ENCODE measurements at regions not wholly inside any gene's neighbourhood (a gene's known extent, or its start where the extent isn't known, plus 50 kb on each side); places are given as distances from the start of the nearest gene placed in this dataset.

DNA sequence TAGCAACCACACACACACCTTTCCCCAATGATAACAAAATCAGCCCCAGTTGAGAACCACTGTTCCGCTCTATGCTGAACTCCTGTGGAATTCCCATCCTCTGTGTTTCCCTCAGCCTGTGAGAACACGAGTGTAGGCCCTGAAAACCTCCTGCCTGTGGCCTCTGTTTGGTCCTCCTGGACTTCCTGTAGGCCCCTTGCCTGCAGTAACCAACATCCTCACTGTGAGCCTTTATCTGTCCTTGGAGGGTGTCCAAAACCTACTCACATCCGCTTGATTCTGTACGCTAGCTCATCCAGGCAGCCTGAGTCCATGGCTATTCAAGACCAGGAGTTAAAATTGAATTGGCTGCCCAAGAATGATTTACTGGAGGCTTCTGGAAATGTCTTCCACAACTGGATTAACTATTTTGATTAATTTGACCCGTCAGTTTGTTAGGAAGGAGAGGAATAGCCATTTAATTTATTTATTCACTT is 149.8 kb downstream of the AKR1D1 start:
- Histone ChIP-seq H2BK120ac (ENCODE audit: low read depth, low read length) (no peak overlapping the region), H3K14ac (ENCODE audit: low read length in 2 of 2) (no peak overlapping the region), H3K27me3 (ENCODE audit: control insufficient read depth in 1 of 2, insufficient read depth in 1 of 2, low read length in 2 of 2) (no peaks in the 10 kb centered on the region), H3K79me1 (replicated peaks; ENCODE audit: low read length, poor library complexity, severe bottlenecking) (no peaks in the 10 kb centered on the region), H3K4me3 (ENCODE audit: insufficient read depth in 1 of 2, low read depth in 1 of 2, low read length in 2 of 2) (no peak overlapping the region), H2BK15ac (ENCODE audit: low read depth, poor library complexity, severe bottlenecking) (no peak overlapping the region), H3K9me3 (ENCODE audit: control insufficient read depth, low read length) (peaks cover 30% of the 10 kb centered on the region), H3K4me2 (ENCODE audit: low read length, poor library complexity, severe bottlenecking) (no peak overlapping the region), H2BK12ac (ENCODE audit: low read length in 2 of 2) (no peak overlapping the region), H2BK5ac (ENCODE audit: low read depth, low read length, poor library complexity, severe bottlenecking) (no peak overlapping the region), H3K4ac (ENCODE audit: low read depth in 1 of 2, low read length in 2 of 2) (no peak overlapping the region), H3K27ac (ENCODE audit: low read length, poor library complexity, severe bottlenecking) (no peak overlapping the region), H3K4me1 (ENCODE audit: control insufficient read depth, insufficient read depth, low read depth, low read length) (no peaks in the 10 kb centered on the region), H3K18ac (ENCODE audit: low read depth in 1 of 2, low read length in 2 of 2) (no peak overlapping the region), H2AFZ (ENCODE audit: low read depth, low read length) (no peak overlapping the region), H4K8ac (ENCODE audit: low read length) (no peak overlapping the region), H3K23ac (ENCODE audit: low read length in 2 of 2) (no peak overlapping the region), H3K36me3 (ENCODE audit: control insufficient read depth in 1 of 2, insufficient read depth in 2 of 2, low read depth in 1 of 2, low read length in 2 of 2) (no peaks in the 10 kb centered on the region), H4K91ac (ENCODE audit: low read length) (no peak overlapping the region), H3K9ac (ENCODE audit: low read length) (no peak overlapping the region), H2AK5ac (ENCODE audit: low read length, severe bottlenecking) (no peak overlapping the region)
- 73% methylated on average over 4 of the region's 5 CpGs for WGBS
- DNase-seq: peak; percentile 52

DNA sequence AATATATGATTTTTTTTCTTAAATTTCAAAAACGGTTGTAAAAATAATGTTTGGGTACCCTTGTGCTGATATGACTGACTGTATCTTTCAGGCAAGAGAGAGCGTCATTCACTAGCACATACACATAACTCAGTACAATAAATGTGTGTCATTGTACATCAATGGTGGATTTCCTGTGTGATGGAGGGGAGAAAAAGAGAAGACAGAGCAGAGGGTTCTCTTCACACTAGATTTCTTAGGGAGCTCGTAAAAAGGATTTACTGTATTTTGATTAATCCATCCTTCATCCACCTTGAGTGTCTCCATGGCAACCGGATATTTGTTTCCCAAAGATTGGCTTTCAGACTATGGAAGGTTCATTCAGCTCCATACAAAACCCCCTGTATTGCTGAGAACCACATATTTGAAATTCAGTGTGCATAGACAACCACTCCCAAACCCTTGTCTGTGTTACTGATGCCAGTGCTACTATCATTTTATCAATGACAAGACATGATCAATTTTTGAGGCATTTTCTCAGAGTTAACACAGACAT is 150.6 kb downstream of the AKR1D1 start:
- Histone ChIP-seq H4K8ac (ENCODE audit: low read length) (no peak overlapping the region), H3K23ac (ENCODE audit: low read length in 2 of 2) (no peak overlapping the region), H3K36me3 (ENCODE audit: control insufficient read depth in 1 of 2, insufficient read depth in 2 of 2, low read depth in 1 of 2, low read length in 2 of 2) (no peaks in the 10 kb centered on the region), H3K27me3 (ENCODE audit: control insufficient read depth in 1 of 2, insufficient read depth in 1 of 2, low read length in 2 of 2) (no peaks in the 10 kb centered on the region), H3K9ac (ENCODE audit: low read length) (no peak overlapping the region), H2BK5ac (ENCODE audit: low read depth, low read length, poor library complexity, severe bottlenecking) (no peak overlapping the region), H3K18ac (ENCODE audit: low read depth in 1 of 2, low read length in 2 of 2) (no peak overlapping the region), H3K4ac (ENCODE audit: low read depth in 1 of 2, low read length in 2 of 2) (no peak overlapping the region), H3K9me3 (ENCODE audit: control insufficient read depth, low read length) (peaks cover 24% of the 10 kb centered on the region), H3K4me1 (ENCODE audit: control insufficient read depth, insufficient read depth, low read depth, low read length) (no peaks in the 10 kb centered on the region), H2BK120ac (ENCODE audit: low read depth, low read length) (no peak overlapping the region), H2AK5ac (ENCODE audit: low read length, severe bottlenecking) (no peak overlapping the region), H4K91ac (ENCODE audit: low read length) (no peak overlapping the region), H2BK15ac (ENCODE audit: low read depth, poor library complexity, severe bottlenecking) (no peak overlapping the region), H2BK12ac (ENCODE audit: low read length in 2 of 2) (no peak overlapping the region), H2AFZ (ENCODE audit: low read depth, low read length) (no peak overlapping the region), H3K4me3 (ENCODE audit: insufficient read depth in 1 of 2, low read depth in 1 of 2, low read length in 2 of 2) (no peak overlapping the region), H3K14ac (ENCODE audit: low read length in 2 of 2) (no peak overlapping the region), H3K27ac (ENCODE audit: low read length, poor library complexity, severe bottlenecking) (no peak overlapping the region), H3K4me2 (ENCODE audit: low read length, poor library complexity, severe bottlenecking) (no peak overlapping the region), H3K79me1 (replicated peaks; ENCODE audit: low read length, poor library complexity, severe bottlenecking) (no peaks in the 10 kb centered on the region)
- DNase-seq: no peak
- 96% methylated on average over 2 of the region's 4 CpGs for WGBS

DNA sequence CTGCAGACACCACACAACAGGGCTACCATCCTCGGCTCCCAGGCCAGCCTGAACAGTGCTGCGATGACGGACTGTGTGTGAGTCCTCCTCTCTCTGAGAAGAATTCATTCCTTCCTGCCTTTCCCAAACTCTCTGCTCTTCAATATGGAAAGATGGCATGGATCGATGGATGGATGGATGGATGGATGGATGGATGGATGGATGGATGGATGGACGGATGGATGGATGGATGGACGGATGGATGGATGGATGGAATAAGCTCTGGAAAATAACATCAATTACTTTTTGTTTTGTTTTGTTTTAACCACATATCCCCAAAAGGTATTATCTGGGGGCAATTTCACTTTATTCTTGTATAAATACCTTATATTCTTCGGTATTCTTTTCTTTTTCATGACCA is 151.9 kb downstream of the AKR1D1 start:
- Histone ChIP-seq H3K9ac (ENCODE audit: low read length) (no peak overlapping the region), H3K27ac (ENCODE audit: low read length, poor library complexity, severe bottlenecking) (no peak overlapping the region), H2BK5ac (ENCODE audit: low read depth, low read length, poor library complexity, severe bottlenecking) (no peak overlapping the region), H3K36me3 (ENCODE audit: control insufficient read depth in 1 of 2, insufficient read depth in 2 of 2, low read depth in 1 of 2, low read length in 2 of 2) (no peaks in the 10 kb centered on the region), H3K4me1 (ENCODE audit: control insufficient read depth, insufficient read depth, low read depth, low read length) (no peaks in the 10 kb centered on the region), H2AK5ac (ENCODE audit: low read length, severe bottlenecking) (no peak overlapping the region), H2AFZ (ENCODE audit: low read depth, low read length) (no peak overlapping the region), H2BK15ac (ENCODE audit: low read depth, poor library complexity, severe bottlenecking) (no peak overlapping the region), H3K27me3 (ENCODE audit: control insufficient read depth in 1 of 2, insufficient read depth in 1 of 2, low read length in 2 of 2) (no peaks in the 10 kb centered on the region), H3K4ac (ENCODE audit: low read depth in 1 of 2, low read length in 2 of 2) (no peak overlapping the region), H3K14ac (ENCODE audit: low read length in 2 of 2) (no peak overlapping the region), H3K4me3 (ENCODE audit: insufficient read depth in 1 of 2, low read depth in 1 of 2, low read length in 2 of 2) (no peak overlapping the region), H2BK120ac (ENCODE audit: low read depth, low read length) (no peak overlapping the region), H4K8ac (ENCODE audit: low read length) (no peak overlapping the region), H4K91ac (ENCODE audit: low read length) (peak overlapping the region; percentile 34), H3K18ac (ENCODE audit: low read depth in 1 of 2, low read length in 2 of 2) (no peak overlapping the region), H2BK12ac (ENCODE audit: low read length in 2 of 2) (no peak overlapping the region), H3K79me1 (replicated peaks; ENCODE audit: low read length, poor library complexity, severe bottlenecking) (no peaks in the 10 kb centered on the region), H3K9me3 (ENCODE audit: control insufficient read depth, low read length) (peaks cover 27% of the 10 kb centered on the region), H3K23ac (ENCODE audit: low read length in 2 of 2) (no peak overlapping the region), H3K4me2 (ENCODE audit: low read length, poor library complexity, severe bottlenecking) (no peak overlapping the region)
- 90% methylated on average over 4 of the region's 7 CpGs for WGBS
- no peak for DNase-seq

DNA sequence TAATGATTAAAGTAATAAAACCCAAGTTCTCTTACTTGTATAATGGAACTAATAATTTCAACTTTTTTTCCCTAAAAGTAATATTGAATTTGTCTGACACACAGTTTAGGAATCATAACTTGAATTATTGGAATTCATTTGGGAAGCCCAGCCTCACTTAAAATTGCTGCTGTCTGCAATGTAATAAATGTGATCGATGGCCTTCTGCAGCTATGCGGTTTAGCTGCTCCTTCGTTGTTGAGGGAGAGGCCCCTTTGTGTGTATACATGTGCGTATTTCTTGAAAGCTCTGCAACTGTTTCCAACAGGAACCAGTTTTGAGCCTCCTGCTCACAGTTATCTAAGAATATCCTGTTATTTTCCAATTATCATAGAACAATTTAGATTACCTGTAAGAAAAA is 152.5 kb downstream of the AKR1D1 start:
- H4K8ac ChIP-seq (ENCODE audit: low read length): no peak overlapping the region
- H3K18ac ChIP-seq (ENCODE audit: low read depth in 1 of 2, low read length in 2 of 2): no peak overlapping the region
- H3K23ac ChIP-seq (ENCODE audit: low read length in 2 of 2): no peak overlapping the region
- H3K4me1 ChIP-seq (ENCODE audit: control insufficient read depth, insufficient read depth, low read depth, low read length): no peaks in the 10 kb centered on the region
- no peaks in the 10 kb centered on the region for H3K27me3 ChIP-seq (ENCODE audit: control insufficient read depth in 1 of 2, insufficient read depth in 1 of 2, low read length in 2 of 2)
- H3K14ac ChIP-seq (ENCODE audit: low read length in 2 of 2): no peak overlapping the region
- no peaks in the 10 kb centered on the region for H3K79me1 ChIP-seq (replicated peaks; ENCODE audit: low read length, poor library complexity, severe bottlenecking)
- no peak overlapping the region for H3K4me2 ChIP-seq (ENCODE audit: low read length, poor library complexity, severe bottlenecking)
- no peak overlapping the region for H3K4me3 ChIP-seq (ENCODE audit: insufficient read depth in 1 of 2, low read depth in 1 of 2, low read length in 2 of 2)
- H2BK5ac ChIP-seq (ENCODE audit: low read depth, low read length, poor library complexity, severe bottlenecking): no peak overlapping the region
- no peak overlapping the region for H2BK120ac ChIP-seq (ENCODE audit: low read depth, low read length)
- no peak overlapping the region for H2BK15ac ChIP-seq (ENCODE audit: low read depth, poor library complexity, severe bottlenecking)
- H3K9ac ChIP-seq (ENCODE audit: low read length): no peak overlapping the region
- H3K4ac ChIP-seq (ENCODE audit: low read depth in 1 of 2, low read length in 2 of 2): no peak overlapping the region
- no peaks in the 10 kb centered on the region for H3K36me3 ChIP-seq (ENCODE audit: control insufficient read depth in 1 of 2, insufficient read depth in 2 of 2, low read depth in 1 of 2, low read length in 2 of 2)
- H2AFZ ChIP-seq (ENCODE audit: low read depth, low read length): no peak overlapping the region
- no peak overlapping the region for H2BK12ac ChIP-seq (ENCODE audit: low read length in 2 of 2)
- no peak overlapping the region for H2AK5ac ChIP-seq (ENCODE audit: low read length, severe bottlenecking)
- H4K91ac ChIP-seq (ENCODE audit: low read length): no peak overlapping the region
- H3K9me3 ChIP-seq (ENCODE audit: control insufficient read depth, low read length): peaks cover 23% of the 10 kb centered on the region
- no peak overlapping the region for H3K27ac ChIP-seq (ENCODE audit: low read length, poor library complexity, severe bottlenecking)
- WGBS: 83% methylated on average over 3 of the region's 4 CpGs
- DNase-seq: no peak

Data from mesenchymal stem cell (in vitro differentiated cells and primary cell).